Activated naive CD8-positive, alpha-beta T cell treated with anti-CD3 and anti-CD28 coated beads for 36 hours (primary cell): ENCODE measurements at regions not wholly inside any gene's neighbourhood (a gene's known extent, or its start where the extent isn't known, plus 50 kb on each side); places are given as distances from the start of the nearest gene placed in this dataset.

Experiments
- DNase-seq: peaks from one replicate; pipeline ENCODE4 v3.0.0; 2021
- H3K27ac Mint-ChIP-seq: one replicate; pipeline ENCODE4 v1.8.0; 2022; ENCODE audit warnings: mild to moderate bottlenecking, moderate library complexity, mixed read lengths
- H3K27me3 Mint-ChIP-seq: one replicate; pipeline ENCODE4 v1.8.0; 2022; ENCODE audit warnings: mild to moderate bottlenecking, mixed read lengths
- H3K36me3 Mint-ChIP-seq: one replicate; pipeline ENCODE4 v1.8.0; 2021; ENCODE audit warnings: mild to moderate bottlenecking, mixed read lengths
- H3K4me1 Mint-ChIP-seq: one replicate; pipeline ENCODE4 v1.8.0; 2021; ENCODE audit warnings: mixed read lengths
- H3K4me3 Mint-ChIP-seq: one replicate; pipeline ENCODE4 v1.8.0; 2022; ENCODE audit warnings: mild to moderate bottlenecking, moderate library complexity, mixed read lengths
- H3K9me3 Mint-ChIP-seq: one replicate; pipeline ENCODE4 v1.8.0; 2022; ENCODE audit warnings: mixed read lengths

- no peaks in the 10 kb centered on the region for H3K36me3 Mint-ChIP-seq
- H3K4me1 Mint-ChIP-seq, result no peaks in the 10 kb centered on the region
- DNase-seq, result no peak
- H3K27me3 Mint-ChIP-seq, result no peaks in the 10 kb centered on the region
- H3K4me3 Mint-ChIP-seq, result no peak overlapping the region
- H3K27ac Mint-ChIP-seq, result no peak overlapping the region
- H3K9me3 Mint-ChIP-seq, result no peaks in the 10 kb centered on the region
Measured at GRCh38 chr13:103134271-103134670, 68.1 kb upstream of the SLC10A2 start.

DNA sequence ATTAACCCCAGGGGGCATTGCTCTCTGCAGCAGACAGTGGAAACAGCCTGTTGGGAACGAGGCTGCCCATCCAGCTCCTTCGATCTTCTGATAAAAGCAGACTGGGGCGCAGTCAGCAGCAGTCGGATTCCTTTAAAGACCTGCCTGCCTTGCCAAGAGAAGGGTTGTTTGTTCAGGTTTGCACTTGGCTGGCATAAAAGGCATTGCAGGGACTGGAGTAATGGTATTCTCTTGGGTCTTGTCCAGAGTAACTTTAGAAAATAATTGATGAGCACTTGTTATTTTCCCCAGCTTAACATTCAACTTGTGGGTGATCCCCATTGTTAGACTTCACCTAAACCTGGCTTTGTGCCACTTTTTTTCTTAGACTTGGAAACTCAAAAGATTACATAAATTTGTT lies 67.3 kb upstream of the SLC10A2 start:
- Mint-ChIP-seq H3K36me3 (no peaks in the 10 kb centered on the region), H3K4me3 (no peak overlapping the region), H3K27ac (no peak overlapping the region), H3K4me1 (no peaks in the 10 kb centered on the region), H3K27me3 (no peaks in the 10 kb centered on the region), H3K9me3 (no peaks in the 10 kb centered on the region)
- DNase-seq, result no peak

DNA sequence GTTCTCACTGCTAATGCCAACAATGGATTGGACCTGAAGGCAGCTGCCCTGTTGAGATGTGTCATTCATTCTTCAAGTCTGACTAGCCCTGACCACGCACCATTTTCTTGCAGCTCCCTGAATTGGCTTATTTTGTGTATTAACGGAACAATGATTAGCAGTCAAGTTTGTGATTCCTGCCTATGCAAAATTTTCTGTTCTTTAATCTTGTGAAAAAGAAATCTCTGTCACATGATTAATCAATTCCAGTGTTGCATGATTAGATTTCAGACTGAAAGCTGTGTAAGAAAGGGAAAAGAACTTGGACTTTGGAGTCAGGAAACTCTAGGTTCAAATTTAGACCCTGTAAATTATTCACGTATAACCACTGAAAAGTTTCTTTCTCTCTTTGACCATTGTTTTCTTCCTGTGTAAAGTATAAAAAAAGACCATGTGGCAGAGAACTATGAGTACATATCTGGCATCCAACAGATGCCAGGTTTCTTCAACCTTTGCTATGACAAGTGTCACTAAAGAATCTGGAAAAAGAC lies 64.5 kb upstream of the SLC10A2 start:
- DNase-seq, result no peak

DNA sequence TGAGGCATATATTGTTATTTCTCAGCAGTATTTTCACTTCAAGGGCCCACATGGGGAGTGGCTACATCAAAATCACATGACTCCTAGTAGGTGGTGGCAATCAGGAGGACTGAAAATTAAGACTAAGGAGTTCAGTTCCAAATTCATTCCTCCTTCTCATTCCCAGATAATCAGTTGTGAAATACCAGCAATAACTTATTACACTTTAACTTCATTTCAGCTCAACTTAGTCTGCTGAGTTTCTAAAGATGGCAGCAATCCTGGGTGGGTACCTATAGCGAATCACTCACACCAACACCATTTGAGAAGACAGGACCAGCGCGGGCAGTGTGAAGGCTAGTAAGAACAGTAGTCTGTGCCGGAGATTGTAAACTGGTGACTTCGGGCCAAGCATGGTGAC lies 63.9 kb upstream of the SLC10A2 start:
- Mint-ChIP-seq H3K27me3 (peaks cover 4% of the 10 kb centered on the region), H3K36me3 (no peaks in the 10 kb centered on the region), H3K4me1 (no peaks in the 10 kb centered on the region), H3K27ac (no peak overlapping the region), H3K4me3 (no peak overlapping the region), H3K9me3 (peaks cover 2% of the 10 kb centered on the region)
- no peak for DNase-seq

More for the DNA sequence above, 64.5 kb upstream of the SLC10A2 start:
- H3K27me3 Mint-ChIP-seq, result peaks cover 4% of the 10 kb centered on the region
- no peak overlapping the region for H3K27ac Mint-ChIP-seq
- H3K36me3 Mint-ChIP-seq, result no peaks in the 10 kb centered on the region
- H3K4me1 Mint-ChIP-seq, result no peaks in the 10 kb centered on the region
- peaks cover 2% of the 10 kb centered on the region for H3K9me3 Mint-ChIP-seq
- no peak overlapping the region for H3K4me3 Mint-ChIP-seq
